B cell (primary cell): ENCODE measurements at regions not wholly inside any gene's neighbourhood (a gene's known extent, or its start where the extent isn't known, plus 50 kb on each side); places are given as distances from the start of the nearest gene placed in this dataset.

Experiments
- ATAC-seq: fragments of 200-7000 bp; cut with Tn5 transposase; one replicate; pipeline ENCODE4 v1.10.0; 2021; ENCODE audit warnings: low read depth, mild to moderate bottlenecking, moderate number of reproducible peaks, moderate library complexity
- CTCF ChIA-PET: fragments of 350-600 bp; sonication (Branson Sonifier 250); formaldehyde crosslinking; loops from one replicate; lab custom pipeline; 2021; ENCODE audit warnings: antibody characterized with exemption, inconsistent platforms; lab: Charles Lee
- POLR2A ChIA-PET: fragments of 350-600 bp; sonication (Branson Sonifier 250); formaldehyde crosslinking; loops from one replicate; lab custom pipeline; 2021; ENCODE audit warnings: antibody characterized with exemption; lab: Charles Lee
- DNase-seq: peaks from one replicate; pipeline ENCODE4 v3.0.0; 2013
- H2AFZ ChIP-seq: 2 replicates; pipeline ENCODE4 v1.6.1; 2012; ENCODE audit warnings: mild to moderate bottlenecking, low read depth, low read length; ENCODE audit not compliant: insufficient read depth, poor library complexity, severe bottlenecking
- H3K27ac ChIP-seq, 2 donors: 1 replicate in 1 of 2; 2 replicates in 1 of 2; pipeline ENCODE4 v1.5.1; 2012 to 2013; ENCODE audit warnings: low read length in 2 of 2, mild to moderate bottlenecking in 2 of 2, moderate library complexity in 1 of 2
- H3K27me3 ChIP-seq, 4 experiments: fragments of 200-600 bp in 1 of 4; sonication (generic) in 1 of 4; replicated peaks in 1 of 4; 1 replicate in 2 of 4; 2 replicates in 2 of 4; pipeline versions ENCODE4 v1.6.1 to v1.7.0; 2013 to 2016; ENCODE audit warnings: low read length in 3 of 4, mild to moderate bottlenecking in 2 of 4, mixed read lengths in 1 of 4, moderate library complexity in 1 of 4; ENCODE audit not compliant: insufficient read depth in 4 of 4, control insufficient read depth in 3 of 4; ENCODE audit errors: control extremely low read depth in 1 of 4
- H3K36me3 ChIP-seq, 2 experiments: replicated peaks in 1 of 2; 1 replicate in 1 of 2; 2 replicates in 1 of 2; pipeline versions ENCODE4 v1.6.1 to v1.7.1; 2013; ENCODE audit warnings: low read length in 1 of 2; ENCODE audit not compliant: insufficient read depth in 2 of 2, control insufficient read depth in 1 of 2; ENCODE audit errors: control extremely low read depth in 1 of 2, extremely low read depth in 1 of 2
- H3K4me1 ChIP-seq, 2 donors: fragments of 200-600 bp in 1 of 2; sonication (generic) in 1 of 2; 1 replicate in 1 of 2; 2 replicates in 1 of 2; pipeline versions ENCODE4 v1.5.1 to v1.6.1; 2013 to 2017; ENCODE audit warnings: low read length in 2 of 2; ENCODE audit not compliant: control insufficient read depth in 2 of 2, insufficient read depth in 2 of 2
- H3K4me2 ChIP-seq: replicated peaks from 2 replicates; pipeline ENCODE3; 2012; ENCODE audit warnings: mild to moderate bottlenecking, low read depth, low read length; ENCODE audit not compliant: poor library complexity, severe bottlenecking
- H3K4me3 ChIP-seq, 5 experiments: fragments of 200-600 bp in 1 of 5; sonication (generic) in 1 of 5; 1 replicate in 3 of 5; 2 replicates in 2 of 5; pipeline versions ENCODE4 v1.5.1 to v1.7.0; 2011 to 2016; ENCODE audit warnings: low read length in 4 of 5, mild to moderate bottlenecking in 4 of 5, low read depth in 2 of 5, control low read depth in 1 of 5, moderate library complexity in 1 of 5; ENCODE audit not compliant: insufficient read depth in 1 of 5; ENCODE audit errors: control extremely low read depth in 1 of 5, extremely low read depth in 1 of 5
- H3K79me2 ChIP-seq: fragments of 200-600 bp; sonication (generic); one replicate; pipeline ENCODE4 v1.6.0; 2016; ENCODE audit warnings: low read length; ENCODE audit not compliant: control insufficient read depth, insufficient read depth
- H3K9ac ChIP-seq: fragments of 200-600 bp; sonication (generic); 2 replicates; pipeline ENCODE4 v1.6.1; 2017; ENCODE audit warnings: mild to moderate bottlenecking, low read length, moderate library complexity
- H3K9me3 ChIP-seq, 3 donors: one replicate each; pipeline versions ENCODE4 v1.6.1 to v1.7.1; 2013; ENCODE audit warnings: low read length in 2 of 3; ENCODE audit not compliant: control insufficient read depth in 2 of 3, insufficient read depth in 1 of 3; ENCODE audit errors: control extremely low read depth in 1 of 3
- H4K20me1 ChIP-seq: 2 replicates; pipeline ENCODE4 v1.6.0; 2012; ENCODE audit warnings: mild to moderate bottlenecking, low read length; ENCODE audit not compliant: insufficient read depth, control insufficient read depth, poor library complexity, severe bottlenecking
- H3K27ac Mint-ChIP-seq: one replicate; pipeline ENCODE4 v1.8.0; 2021; ENCODE audit warnings: mixed read lengths
- H3K27me3 Mint-ChIP-seq: one replicate; pipeline ENCODE4 v1.8.0; 2021; ENCODE audit warnings: mixed read lengths
- H3K4me1 Mint-ChIP-seq: one replicate; pipeline ENCODE4 v1.8.0; 2021; ENCODE audit warnings: mixed read lengths
- H3K4me3 Mint-ChIP-seq: one replicate; pipeline ENCODE4 v1.8.0; 2021; ENCODE audit warnings: mixed read lengths
- H3K9me3 Mint-ChIP-seq: one replicate; pipeline ENCODE4 v1.8.0; 2022; ENCODE audit warnings: mixed read lengths; ENCODE audit not compliant: insufficient read depth
- CTCF ChIP-seq: fragments of 200-600 bp; IDR thresholded peaks from one replicate; pipeline ENCODE4 v1.8.0; 2022; ENCODE audit warnings: antibody characterized with exemption, mild to moderate bottlenecking
- EZH2 ChIP-seq: IDR thresholded peaks from 2 replicates; pipeline ENCODE4 v1.6.1; 2012; ENCODE audit warnings: borderline replicate concordance, low read depth, mild to moderate bottlenecking, moderate library complexity, low read length; ENCODE audit not compliant: insufficient read depth, poor library complexity, severe bottlenecking
- WGBS: methylation state at CpG from one replicate; pipeline ENCODE4 v1.1.5; 2013; ENCODE audit warnings: missing lambda C conversion rate; ENCODE audit not compliant: insufficient coverage; 5-methylcytosine and 5-hydroxymethylcytosine counted together
- intact Hi-C: fragments of 100-400 bp; cut with micrococcal nuclease; formaldehyde crosslinking; loops from one replicate; pipeline ENCODE4 v1.10.0; 2022

GRCh38 chr9:29830821-29831220 lies 2257.5 kb upstream of the C9orf72 start:
- Histone ChIP-seq H3K79me2 (no peaks in the 10 kb centered on the region), H3K9me3 (peaks cover 0 to 11% (median 0%) of the 10 kb centered on the region in 3 donors), H3K4me2 (no peak overlapping the region), H3K27me3 (no peaks in the 10 kb centered on the region), H4K20me1 (no peaks in the 10 kb centered on the region), H3K4me1 (no peaks in the 10 kb centered on the region), H3K36me3 (no peaks in the 10 kb centered on the region), H3K27ac (no peak overlapping the region), H3K9ac (no peak overlapping the region), H2AFZ (no peak overlapping the region), H3K4me3 (no peak overlapping the region)
- H3K4me1 Mint-ChIP-seq: no peaks in the 10 kb centered on the region
- H3K9me3 Mint-ChIP-seq: peaks cover 13% of the 10 kb centered on the region
- DNase-seq: no peak
- no peaks in the 10 kb centered on the region for H3K27me3 Mint-ChIP-seq
- no peak for ATAC-seq
- POLR2A ChIA-PET: no interaction called here
- H3K27ac Mint-ChIP-seq: no peak overlapping the region
- TF ChIP-seq CTCF (no peak), EZH2 (no peak)
- intact Hi-C loops: no loop called here
- WGBS: no CpG with 5 or more reads among the region's 6 CpGs
- no peak overlapping the region for H3K4me3 Mint-ChIP-seq
- CTCF ChIA-PET: no interaction called here

- TF ChIP-seq CTCF (no peak), EZH2 (no peak)
- CTCF ChIA-PET: no interaction called here
- Histone ChIP-seq H3K27ac (no peak overlapping the region), H2AFZ (no peak overlapping the region), H3K4me1 (no peaks in the 10 kb centered on the region), H3K9me3 (no peaks in the 10 kb centered on the region), H3K36me3 (no peaks in the 10 kb centered on the region), H3K27me3 (no peaks in the 10 kb centered on the region), H3K4me2 (no peak overlapping the region), H3K4me3 (no peak overlapping the region), H4K20me1 (no peaks in the 10 kb centered on the region), H3K79me2 (no peaks in the 10 kb centered on the region), H3K9ac (no peak overlapping the region)
- Mint-ChIP-seq H3K27me3 (no peaks in the 10 kb centered on the region), H3K4me3 (no peak overlapping the region), H3K27ac (no peak overlapping the region), H3K9me3 (peaks cover 3% of the 10 kb centered on the region), H3K4me1 (no peaks in the 10 kb centered on the region)
- DNase-seq: no peak
- ATAC-seq: no peak
- intact Hi-C loops: no loop called here
- WGBS: no CpG with 5 or more reads among the region's 1 CpG
- POLR2A ChIA-PET: no interaction called here
Observed at GRCh38 chr9:29838491-29839020, 2265.3 kb upstream of the C9orf72 start.
